B cell (primary cell): ENCODE measurements at regions not wholly inside any gene's neighbourhood (a gene's known extent, or its start where the extent isn't known, plus 50 kb on each side); places are given as distances from the start of the nearest gene placed in this dataset.

Experiments used
- ATAC-seq: fragments of 200-7000 bp; cut with Tn5 transposase; one replicate; pipeline ENCODE4 v1.10.0; 2021; ENCODE audit warnings: low read depth, mild to moderate bottlenecking, moderate number of reproducible peaks, moderate library complexity
- CTCF ChIA-PET: fragments of 350-600 bp; sonication (Branson Sonifier 250); formaldehyde crosslinking; loops from one replicate; lab custom pipeline; 2021; ENCODE audit warnings: antibody characterized with exemption, inconsistent platforms; lab: Charles Lee
- POLR2A ChIA-PET: fragments of 350-600 bp; sonication (Branson Sonifier 250); formaldehyde crosslinking; loops from one replicate; lab custom pipeline; 2021; ENCODE audit warnings: antibody characterized with exemption; lab: Charles Lee
- DNase-seq: peaks from one replicate; pipeline ENCODE4 v3.0.0; 2013
- H2AFZ ChIP-seq: 2 replicates; pipeline ENCODE4 v1.6.1; 2012; ENCODE audit warnings: mild to moderate bottlenecking, low read depth, low read length; ENCODE audit not compliant: insufficient read depth, poor library complexity, severe bottlenecking
- H3K27ac ChIP-seq, 2 donors: 1 replicate in 1 of 2; 2 replicates in 1 of 2; pipeline ENCODE4 v1.5.1; 2012 to 2013; ENCODE audit warnings: low read length in 2 of 2, mild to moderate bottlenecking in 2 of 2, moderate library complexity in 1 of 2
- H3K27me3 ChIP-seq, 4 experiments: fragments of 200-600 bp in 1 of 4; sonication (generic) in 1 of 4; replicated peaks in 1 of 4; 1 replicate in 2 of 4; 2 replicates in 2 of 4; pipeline versions ENCODE4 v1.6.1 to v1.7.0; 2013 to 2016; ENCODE audit warnings: low read length in 3 of 4, mild to moderate bottlenecking in 2 of 4, mixed read lengths in 1 of 4, moderate library complexity in 1 of 4; ENCODE audit not compliant: insufficient read depth in 4 of 4, control insufficient read depth in 3 of 4; ENCODE audit errors: control extremely low read depth in 1 of 4
- H3K36me3 ChIP-seq, 2 experiments: replicated peaks in 1 of 2; 1 replicate in 1 of 2; 2 replicates in 1 of 2; pipeline versions ENCODE4 v1.6.1 to v1.7.1; 2013; ENCODE audit warnings: low read length in 1 of 2; ENCODE audit not compliant: insufficient read depth in 2 of 2, control insufficient read depth in 1 of 2; ENCODE audit errors: control extremely low read depth in 1 of 2, extremely low read depth in 1 of 2
- H3K4me1 ChIP-seq, 2 donors: fragments of 200-600 bp in 1 of 2; sonication (generic) in 1 of 2; 1 replicate in 1 of 2; 2 replicates in 1 of 2; pipeline versions ENCODE4 v1.5.1 to v1.6.1; 2013 to 2017; ENCODE audit warnings: low read length in 2 of 2; ENCODE audit not compliant: control insufficient read depth in 2 of 2, insufficient read depth in 2 of 2
- H3K4me2 ChIP-seq: replicated peaks from 2 replicates; pipeline ENCODE3; 2012; ENCODE audit warnings: mild to moderate bottlenecking, low read depth, low read length; ENCODE audit not compliant: poor library complexity, severe bottlenecking
- H3K4me3 ChIP-seq, 5 experiments: fragments of 200-600 bp in 1 of 5; sonication (generic) in 1 of 5; 1 replicate in 3 of 5; 2 replicates in 2 of 5; pipeline versions ENCODE4 v1.5.1 to v1.7.0; 2011 to 2016; ENCODE audit warnings: low read length in 4 of 5, mild to moderate bottlenecking in 4 of 5, low read depth in 2 of 5, control low read depth in 1 of 5, moderate library complexity in 1 of 5; ENCODE audit not compliant: insufficient read depth in 1 of 5; ENCODE audit errors: control extremely low read depth in 1 of 5, extremely low read depth in 1 of 5
- H3K79me2 ChIP-seq: fragments of 200-600 bp; sonication (generic); one replicate; pipeline ENCODE4 v1.6.0; 2016; ENCODE audit warnings: low read length; ENCODE audit not compliant: control insufficient read depth, insufficient read depth
- H3K9ac ChIP-seq: fragments of 200-600 bp; sonication (generic); 2 replicates; pipeline ENCODE4 v1.6.1; 2017; ENCODE audit warnings: mild to moderate bottlenecking, low read length, moderate library complexity
- H3K9me3 ChIP-seq, 3 donors: one replicate each; pipeline versions ENCODE4 v1.6.1 to v1.7.1; 2013; ENCODE audit warnings: low read length in 2 of 3; ENCODE audit not compliant: control insufficient read depth in 2 of 3, insufficient read depth in 1 of 3; ENCODE audit errors: control extremely low read depth in 1 of 3
- H4K20me1 ChIP-seq: 2 replicates; pipeline ENCODE4 v1.6.0; 2012; ENCODE audit warnings: mild to moderate bottlenecking, low read length; ENCODE audit not compliant: insufficient read depth, control insufficient read depth, poor library complexity, severe bottlenecking
- H3K27ac Mint-ChIP-seq: one replicate; pipeline ENCODE4 v1.8.0; 2021; ENCODE audit warnings: mixed read lengths
- H3K27me3 Mint-ChIP-seq: one replicate; pipeline ENCODE4 v1.8.0; 2021; ENCODE audit warnings: mixed read lengths
- H3K4me1 Mint-ChIP-seq: one replicate; pipeline ENCODE4 v1.8.0; 2021; ENCODE audit warnings: mixed read lengths
- H3K4me3 Mint-ChIP-seq: one replicate; pipeline ENCODE4 v1.8.0; 2021; ENCODE audit warnings: mixed read lengths
- H3K9me3 Mint-ChIP-seq: one replicate; pipeline ENCODE4 v1.8.0; 2022; ENCODE audit warnings: mixed read lengths; ENCODE audit not compliant: insufficient read depth
- EZH2 ChIP-seq: IDR thresholded peaks from 2 replicates; pipeline ENCODE4 v1.6.1; 2012; ENCODE audit warnings: borderline replicate concordance, low read depth, mild to moderate bottlenecking, moderate library complexity, low read length; ENCODE audit not compliant: insufficient read depth, poor library complexity, severe bottlenecking
- WGBS: methylation state at CpG from one replicate; pipeline ENCODE4 v1.1.5; 2013; ENCODE audit warnings: missing lambda C conversion rate; ENCODE audit not compliant: insufficient coverage; 5-methylcytosine and 5-hydroxymethylcytosine counted together
- intact Hi-C: fragments of 100-400 bp; cut with micrococcal nuclease; formaldehyde crosslinking; loops from one replicate; pipeline ENCODE4 v1.10.0; 2022
- TF ChIP-seq, protein P1 (sequence below): fragments of 200-600 bp; IDR thresholded peaks from one replicate; pipeline ENCODE4 v1.8.0; 2022; ENCODE audit warnings: antibody characterized with exemption, mild to moderate bottlenecking

DNA sequence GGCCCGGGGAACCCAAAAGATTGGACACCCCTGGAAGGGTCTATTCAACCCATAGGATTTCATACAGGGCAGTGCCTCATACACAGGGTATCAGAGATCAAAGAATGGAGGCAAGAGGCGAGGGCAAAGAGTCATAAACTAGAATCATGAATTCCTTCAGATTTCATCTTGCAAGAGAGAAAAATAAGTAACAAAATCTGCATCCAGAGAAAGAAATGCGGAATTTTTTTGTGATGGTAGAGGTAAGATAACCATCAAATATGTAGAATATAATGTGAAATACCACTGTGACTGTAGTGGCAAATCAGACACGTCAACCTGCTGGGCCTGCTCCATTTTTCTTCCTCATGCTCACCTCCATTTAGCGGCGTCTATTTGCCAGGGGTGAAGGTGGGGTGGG is 143.6 kb downstream of the SNX18 start:
- H3K9me3 ChIP-seq: no peaks in the 10 kb centered on the region
- Mint-ChIP-seq H3K4me3 (no peak overlapping the region), H3K9me3 (no peaks in the 10 kb centered on the region), H3K27me3 (no peaks in the 10 kb centered on the region), H3K4me1 (peaks cover 10% of the 10 kb centered on the region), H3K27ac (no peak overlapping the region)
- ATAC-seq (no peak), DNase-seq (no peak)
- no peaks in the 10 kb centered on the region for H4K20me1 ChIP-seq
- WGBS: no CpG with 5 or more reads among the region's 6 CpGs
- no peak overlapping the region for H3K27ac ChIP-seq
- no peak overlapping the region for H3K4me2 ChIP-seq
- H3K36me3 ChIP-seq: no peaks in the 10 kb centered on the region
- peaks cover 0 to 4% of the 10 kb centered on the region in 2 donors for H3K4me1 ChIP-seq
- H3K9ac ChIP-seq: no peak overlapping the region
- no peaks in the 10 kb centered on the region for H3K27me3 ChIP-seq
- intact Hi-C loops: no loop called here
- H2AFZ ChIP-seq: no peak overlapping the region
- no peaks in the 10 kb centered on the region for H3K79me2 ChIP-seq
- POLR2A ChIA-PET: no interaction called here
- no peak overlapping the region for H3K4me3 ChIP-seq
- TF ChIP-seq EZH2: no peak
- TF ChIP-seq, protein P1, sequence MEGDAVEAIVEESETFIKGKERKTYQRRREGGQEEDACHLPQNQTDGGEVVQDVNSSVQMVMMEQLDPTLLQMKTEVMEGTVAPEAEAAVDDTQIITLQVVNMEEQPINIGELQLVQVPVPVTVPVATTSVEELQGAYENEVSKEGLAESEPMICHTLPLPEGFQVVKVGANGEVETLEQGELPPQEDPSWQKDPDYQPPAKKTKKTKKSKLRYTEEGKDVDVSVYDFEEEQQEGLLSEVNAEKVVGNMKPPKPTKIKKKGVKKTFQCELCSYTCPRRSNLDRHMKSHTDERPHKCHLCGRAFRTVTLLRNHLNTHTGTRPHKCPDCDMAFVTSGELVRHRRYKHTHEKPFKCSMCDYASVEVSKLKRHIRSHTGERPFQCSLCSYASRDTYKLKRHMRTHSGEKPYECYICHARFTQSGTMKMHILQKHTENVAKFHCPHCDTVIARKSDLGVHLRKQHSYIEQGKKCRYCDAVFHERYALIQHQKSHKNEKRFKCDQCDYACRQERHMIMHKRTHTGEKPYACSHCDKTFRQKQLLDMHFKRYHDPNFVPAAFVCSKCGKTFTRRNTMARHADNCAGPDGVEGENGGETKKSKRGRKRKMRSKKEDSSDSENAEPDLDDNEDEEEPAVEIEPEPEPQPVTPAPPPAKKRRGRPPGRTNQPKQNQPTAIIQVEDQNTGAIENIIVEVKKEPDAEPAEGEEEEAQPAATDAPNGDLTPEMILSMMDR: no peak
- CTCF ChIA-PET: interaction anchor here (1.1 to 1.3 kb wide), 2 partner anchors 80 to 137 kb away, joined by 3 read pairs; no protein-coding TSS in a partner anchor

DNA sequence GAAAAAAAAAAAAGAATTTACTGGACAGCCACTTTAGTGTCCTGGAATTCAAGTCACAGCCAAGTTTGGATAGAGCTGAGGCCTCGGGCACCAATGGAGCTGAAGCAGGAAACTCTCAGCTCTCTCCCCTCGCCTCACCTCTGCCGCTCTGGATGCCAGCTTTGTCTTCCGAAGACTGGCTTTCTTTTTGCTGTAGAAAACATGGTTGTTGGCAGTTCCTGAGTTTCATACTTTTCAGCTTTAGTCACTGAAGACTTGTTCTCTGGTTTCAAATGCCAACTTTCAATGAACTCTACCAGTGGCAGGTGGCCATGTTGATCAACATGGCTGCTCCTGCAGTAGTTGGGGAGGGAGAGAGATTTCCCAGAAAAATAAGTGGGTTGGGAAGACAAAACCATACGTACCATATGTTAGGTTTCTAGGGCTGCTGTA is 142.2 kb downstream of the SNX18 start:
- H3K79me2 ChIP-seq: no peaks in the 10 kb centered on the region
- H3K4me1 ChIP-seq: peaks cover 0 to 4% of the 10 kb centered on the region in 2 donors
- H3K9me3 ChIP-seq: no peaks in the 10 kb centered on the region
- CTCF ChIA-PET: interaction anchor here (1.3 kb wide), 1 partner anchor 136 kb away, joined by 3 read pairs; no protein-coding TSS in a partner anchor
- H2AFZ ChIP-seq: no peak overlapping the region
- H3K4me3 Mint-ChIP-seq: no peak overlapping the region
- WGBS: 100% methylated on average over 1 of the region's 5 CpGs
- no peak overlapping the region for H3K4me3 ChIP-seq
- no peak overlapping the region for H3K27ac Mint-ChIP-seq
- H3K36me3 ChIP-seq: no peaks in the 10 kb centered on the region
- POLR2A ChIA-PET: interaction anchor here (0.7 kb wide), 1 partner anchor 9 kb away, joined by 6 read pairs; no protein-coding TSS in a partner anchor
- intact Hi-C loops: no loop called here
- H3K4me1 Mint-ChIP-seq: peaks cover 15% of the 10 kb centered on the region
- no peak for TF ChIP-seq EZH2
- TF ChIP-seq, protein P1: no peak
- no peaks in the 10 kb centered on the region for H3K9me3 Mint-ChIP-seq
- DNase-seq (no peak), ATAC-seq (no peak)
- H3K9ac ChIP-seq: no peak overlapping the region
- no peak overlapping the region for H3K27ac ChIP-seq
- no peaks in the 10 kb centered on the region for H4K20me1 ChIP-seq
- H3K27me3 ChIP-seq: no peaks in the 10 kb centered on the region
- no peaks in the 10 kb centered on the region for H3K27me3 Mint-ChIP-seq
- H3K4me2 ChIP-seq: no peak overlapping the region
